CD14-positive monocyte (primary cell): ENCODE measurements at regions not wholly inside any gene's neighbourhood (a gene's known extent, or its start where the extent isn't known, plus 50 kb on each side); places are given as distances from the start of the nearest gene placed in this dataset.

ENCODE experiments used
- DNase-seq, 3 donors: peaks; one replicate each; pipeline ENCODE4 v3.0.0-alpha.2; 2011 to 2022
- H2AFZ ChIP-seq: 2 replicates; pipeline ENCODE4 v1.6.0; 2012; ENCODE audit warnings: mild to moderate bottlenecking, low read depth, low read length, inconsistent platforms; ENCODE audit not compliant: insufficient read depth, poor library complexity, severe bottlenecking
- H3K27ac ChIP-seq, 2 donors: 1 replicate in 1 of 2; 2 replicates in 1 of 2; pipeline ENCODE4 v1.5.1; 2012 to 2013; ENCODE audit warnings: low read length in 2 of 2, control low read depth in 1 of 2, inconsistent platforms in 1 of 2, low read depth in 1 of 2, mild to moderate bottlenecking in 1 of 2
- H3K27me3 ChIP-seq, 2 donors: one replicate each; pipeline versions ENCODE4 v1.6.0 to v1.6.1; 2011 to 2013; ENCODE audit warnings: low read length in 2 of 2; ENCODE audit not compliant: control insufficient read depth in 2 of 2, insufficient read depth in 2 of 2
- H3K36me3 ChIP-seq, 2 donors: replicated peaks in 1 of 2; 1 replicate in 1 of 2; 2 replicates in 1 of 2; pipeline versions ENCODE4 v1.5.1 to v1.6.1; 2012 to 2013; ENCODE audit warnings: low read length in 2 of 2, control low read depth in 1 of 2, inconsistent platforms in 1 of 2, mild to moderate bottlenecking in 1 of 2; ENCODE audit not compliant: insufficient read depth in 2 of 2, control insufficient read depth in 1 of 2
- H3K4me1 ChIP-seq, 2 donors: 1 replicate in 1 of 2; 2 replicates in 1 of 2; pipeline versions ENCODE4 v1.5.1 to v1.6.1; 2012 to 2013; ENCODE audit warnings: low read length in 2 of 2, control low read depth in 1 of 2, inconsistent platforms in 1 of 2, mild to moderate bottlenecking in 1 of 2, moderate library complexity in 1 of 2; ENCODE audit not compliant: insufficient read depth in 2 of 2, control insufficient read depth in 1 of 2
- H3K4me2 ChIP-seq: replicated peaks from 2 replicates; pipeline ENCODE3; 2012; ENCODE audit warnings: low read length, moderate library complexity, mild to moderate bottlenecking; ENCODE audit not compliant: poor library complexity, severe bottlenecking; ENCODE audit errors: extremely low read depth
- H3K4me3 ChIP-seq, 3 experiments: fragments of 200-600 bp in 1 of 3; sonication (generic) in 1 of 3; replicated peaks in 1 of 3; 1 replicate in 2 of 3; 2 replicates in 1 of 3; pipeline ENCODE4 v1.5.1; 2011 to 2013; ENCODE audit warnings: low read length in 3 of 3, mild to moderate bottlenecking in 3 of 3, control low read depth in 2 of 3, low read depth in 2 of 3, inconsistent platforms in 1 of 3, moderate library complexity in 1 of 3
- H3K79me2 ChIP-seq: 2 replicates; pipeline ENCODE4 v1.6.0; 2012; ENCODE audit warnings: mild to moderate bottlenecking, control low read depth, inconsistent platforms, low read length, moderate library complexity; ENCODE audit not compliant: insufficient read depth
- H3K9ac ChIP-seq: 2 replicates; pipeline ENCODE4 v1.6.0; 2017; ENCODE audit warnings: low read length, mild to moderate bottlenecking; ENCODE audit not compliant: insufficient read depth, poor library complexity, severe bottlenecking
- H3K9me3 ChIP-seq, 2 donors: replicated peaks in 1 of 2; 1 replicate in 1 of 2; 2 replicates in 1 of 2; pipeline versions ENCODE4 v1.5.1 to v1.6.1; 2012 to 2013; ENCODE audit warnings: low read length in 2 of 2, control low read depth in 1 of 2; ENCODE audit not compliant: control insufficient read depth in 1 of 2, insufficient read depth in 1 of 2
- H4K20me1 ChIP-seq: 2 replicates; pipeline ENCODE4 v1.6.0; 2012; ENCODE audit warnings: mild to moderate bottlenecking, low read length, control low read depth, moderate library complexity; ENCODE audit not compliant: insufficient read depth
- H3K27ac Mint-ChIP-seq, 7 donors: one replicate each; pipeline ENCODE4 v1.8.0; 2020; ENCODE audit warnings: mild to moderate bottlenecking in 7 of 7, mixed read lengths in 7 of 7, moderate library complexity in 6 of 7, inconsistent platforms in 2 of 7
- H3K27me3 Mint-ChIP-seq, 3 donors: one replicate each; pipeline ENCODE4 v1.8.0; 2021 to 2022; ENCODE audit warnings: low read depth in 3 of 3, mild to moderate bottlenecking in 3 of 3, mixed read lengths in 3 of 3, moderate library complexity in 3 of 3, inconsistent platforms in 1 of 3
- H3K36me3 Mint-ChIP-seq, 2 donors: one replicate each; pipeline ENCODE4 v1.8.0; 2020; ENCODE audit warnings: mixed read lengths in 2 of 2, inconsistent platforms in 1 of 2, mild to moderate bottlenecking in 1 of 2
- H3K4me1 Mint-ChIP-seq: one replicate; pipeline ENCODE4 v1.8.0; 2020; ENCODE audit warnings: mild to moderate bottlenecking, mixed read lengths
- H3K4me3 Mint-ChIP-seq, 2 donors: one replicate each; pipeline ENCODE4 v1.8.0; 2020; ENCODE audit warnings: mild to moderate bottlenecking in 2 of 2, mixed read lengths in 2 of 2, moderate library complexity in 1 of 2
- H3K9me3 Mint-ChIP-seq, 7 donors: one replicate each; pipeline ENCODE4 v1.8.0; 2020 to 2022; ENCODE audit warnings: mixed read lengths in 7 of 7, mild to moderate bottlenecking in 6 of 7, moderate library complexity in 6 of 7, inconsistent platforms in 2 of 7
- WGBS: methylation state at CpG from one replicate; pipeline ENCODE4 v1.1.5; 2013; ENCODE audit warnings: missing lambda C conversion rate; ENCODE audit not compliant: insufficient coverage; 5-methylcytosine and 5-hydroxymethylcytosine counted together
- intact Hi-C, 2 donors: fragments of 100-400 bp; cut with micrococcal nuclease; formaldehyde crosslinking; loops; one replicate each; pipeline versions ENCODE4 v1.15.0 to v1.15.1; 2023
- TF ChIP-seq, protein P1 (sequence below): fragments of 200-600 bp; IDR thresholded peaks from one replicate; pipeline ENCODE4 v1.8.0; 2022; ENCODE audit warnings: antibody characterized with exemption, mild to moderate bottlenecking

DNA sequence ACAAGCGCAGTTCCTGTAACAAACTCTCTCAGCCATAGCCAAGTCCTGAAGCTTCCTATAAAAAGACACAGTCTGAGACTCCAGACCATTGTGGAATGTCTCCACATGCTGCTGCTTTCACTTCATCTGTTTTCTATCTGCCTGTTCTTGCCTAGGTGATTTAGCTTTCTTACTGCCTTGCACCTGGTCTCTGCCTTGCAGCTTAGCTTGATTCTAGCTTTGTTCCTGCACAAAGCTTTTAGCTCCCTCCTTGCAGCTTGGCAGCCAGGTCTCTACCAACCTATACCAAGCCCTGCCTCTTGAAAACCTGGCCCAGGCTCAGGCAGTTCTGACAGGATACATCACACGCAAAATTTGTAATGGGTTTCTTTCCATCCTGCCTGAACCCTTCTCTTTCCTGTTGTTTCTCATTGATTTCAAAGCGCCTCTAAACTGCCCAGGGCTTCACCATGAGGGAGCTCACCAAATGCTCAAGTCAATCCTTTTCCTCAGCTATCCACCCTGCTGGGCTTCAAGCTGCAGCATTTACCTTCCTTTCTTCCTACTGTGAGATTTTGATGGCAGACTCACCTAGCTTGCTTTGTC lies 941.3 kb upstream of the NXPH2 start:
- H3K4me3 ChIP-seq: no peak overlapping the region
- Mint-ChIP-seq H3K27me3 (no peaks in the 10 kb centered on the region), H3K36me3 (no peaks in the 10 kb centered on the region), H3K27ac (no peak overlapping the region), H3K4me1 (no peaks in the 10 kb centered on the region), H3K4me3 (no peak overlapping the region), H3K9me3 (peaks cover 0 to 8% (median 3%) of the 10 kb centered on the region in 7 donors)
- H4K20me1 ChIP-seq: no peaks in the 10 kb centered on the region
- no peak overlapping the region for H2AFZ ChIP-seq
- H3K27me3 ChIP-seq: no peaks in the 10 kb centered on the region
- 60% methylated on average over 3 of the region's 3 CpGs for WGBS
- no peak overlapping the region for H3K27ac ChIP-seq
- intact Hi-C loops: no loop called here
- no peak for DNase-seq
- H3K36me3 ChIP-seq: no peaks in the 10 kb centered on the region
- H3K4me1 ChIP-seq: no peaks in the 10 kb centered on the region
- TF ChIP-seq, protein P1, sequence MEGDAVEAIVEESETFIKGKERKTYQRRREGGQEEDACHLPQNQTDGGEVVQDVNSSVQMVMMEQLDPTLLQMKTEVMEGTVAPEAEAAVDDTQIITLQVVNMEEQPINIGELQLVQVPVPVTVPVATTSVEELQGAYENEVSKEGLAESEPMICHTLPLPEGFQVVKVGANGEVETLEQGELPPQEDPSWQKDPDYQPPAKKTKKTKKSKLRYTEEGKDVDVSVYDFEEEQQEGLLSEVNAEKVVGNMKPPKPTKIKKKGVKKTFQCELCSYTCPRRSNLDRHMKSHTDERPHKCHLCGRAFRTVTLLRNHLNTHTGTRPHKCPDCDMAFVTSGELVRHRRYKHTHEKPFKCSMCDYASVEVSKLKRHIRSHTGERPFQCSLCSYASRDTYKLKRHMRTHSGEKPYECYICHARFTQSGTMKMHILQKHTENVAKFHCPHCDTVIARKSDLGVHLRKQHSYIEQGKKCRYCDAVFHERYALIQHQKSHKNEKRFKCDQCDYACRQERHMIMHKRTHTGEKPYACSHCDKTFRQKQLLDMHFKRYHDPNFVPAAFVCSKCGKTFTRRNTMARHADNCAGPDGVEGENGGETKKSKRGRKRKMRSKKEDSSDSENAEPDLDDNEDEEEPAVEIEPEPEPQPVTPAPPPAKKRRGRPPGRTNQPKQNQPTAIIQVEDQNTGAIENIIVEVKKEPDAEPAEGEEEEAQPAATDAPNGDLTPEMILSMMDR: no peak
- H3K79me2 ChIP-seq: no peaks in the 10 kb centered on the region
- H3K9me3 ChIP-seq: peaks cover 0 to 3% of the 10 kb centered on the region in 2 donors
- no peak overlapping the region for H3K4me2 ChIP-seq
- no peak overlapping the region for H3K9ac ChIP-seq

DNA sequence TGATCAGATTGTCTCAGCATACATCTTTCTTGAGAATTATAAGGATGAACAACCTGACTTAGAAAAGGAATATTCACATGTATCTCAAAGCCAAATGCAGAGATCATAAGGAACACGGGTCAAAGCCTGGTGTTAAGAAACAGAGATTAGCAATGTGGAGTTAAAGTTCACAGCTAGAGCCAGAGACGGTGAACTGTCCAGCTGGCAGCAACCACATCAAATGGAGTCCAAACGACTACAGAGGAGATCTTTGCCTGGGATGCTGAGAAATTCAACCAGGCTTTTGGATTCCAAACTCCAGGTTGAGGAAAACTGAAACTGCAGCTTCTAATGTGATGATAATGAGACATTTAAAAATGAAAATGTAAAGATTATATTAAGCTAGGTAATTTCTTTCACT lies 939.9 kb upstream of the NXPH2 start:
- TF ChIP-seq, protein P1: no peak
- no peak for DNase-seq

More for the DNA sequence above, 939.9 kb upstream of the NXPH2 start:
- Mint-ChIP-seq H3K36me3 (no peaks in the 10 kb centered on the region), H3K9me3 (peaks cover 2 to 10% (median 3%) of the 10 kb centered on the region in 7 donors), H3K27me3 (no peaks in the 10 kb centered on the region), H3K27ac (no peak overlapping the region), H3K4me3 (no peak overlapping the region), H3K4me1 (no peaks in the 10 kb centered on the region)
- Histone ChIP-seq H3K36me3 (no peaks in the 10 kb centered on the region), H3K4me3 (no peak overlapping the region), H3K27ac (no peak overlapping the region), H4K20me1 (no peaks in the 10 kb centered on the region), H3K9me3 (peaks cover 0 to 3% of the 10 kb centered on the region in 2 donors), H3K27me3 (no peaks in the 10 kb centered on the region), H3K4me2 (no peak overlapping the region), H2AFZ (no peak overlapping the region), H3K4me1 (no peaks in the 10 kb centered on the region), H3K9ac (no peak overlapping the region), H3K79me2 (no peaks in the 10 kb centered on the region)
- 79% methylated on average over 3 of the region's 3 CpGs for WGBS
- intact Hi-C loops: no loop called here
